ENCODE measurements at regions not wholly inside any gene's neighbourhood (a gene's known extent, or its start where the extent isn't known, plus 50 kb on each side); places are given as distances from the start of the nearest gene placed in this dataset.

DNA sequence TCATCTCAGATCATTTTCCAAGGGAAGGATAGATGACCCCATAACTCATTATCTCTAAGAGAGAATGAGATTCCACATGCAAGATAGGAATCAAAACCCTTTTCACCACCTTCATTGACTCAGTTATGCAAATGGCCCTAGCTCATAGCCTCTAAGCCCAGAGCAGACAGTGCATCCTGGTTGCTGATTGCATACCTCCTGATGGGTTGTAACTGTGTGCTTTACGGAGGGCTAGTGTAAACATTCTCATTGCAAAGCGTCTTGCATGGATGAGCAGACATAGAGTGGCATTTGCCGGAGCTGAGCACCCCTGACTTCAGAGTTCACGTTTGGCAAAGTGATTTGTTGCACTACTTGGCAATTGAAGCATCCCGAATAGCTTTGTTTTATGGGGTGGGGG is 151.0 kb downstream of the VCX3A start:
- no peak for FAIRE-seq
- intact Hi-C loops (cut with micrococcal nuclease): no loop called here
- CTCF ChIA-PET: no interaction called here

More for the DNA sequence above, 151.0 kb downstream of the VCX3A start:
- H3K9me1 ChIP-seq (replicated peaks; ENCODE audit: control insufficient read depth, extremely low read depth, insufficient read depth, low read length): no peaks in the 10 kb centered on the region
- dilution Hi-C loops (cut with MboI; ENCODE audit: extremely low pct_ligation_motif_present, low sequenced_read_pairs): no loop called here
- H3K27me3 ChIP-seq (ENCODE audit: control insufficient read depth in 2 of 2, insufficient read depth in 2 of 2, low read length in 2 of 2): no peaks in the 10 kb centered on the region
- H3K27ac ChIP-seq (ENCODE audit: insufficient read depth, low read depth, low read length): no peak overlapping the region
- BruUV-seq (replicated peaks): no TSS peak
- H2AFZ ChIP-seq (ENCODE audit: low read depth, low read length): no peak overlapping the region
- POLR2A ChIA-PET: no interaction called here
- H3K4me1 ChIP-seq (ENCODE audit: control insufficient read depth, extremely low read depth, insufficient read depth, low read length): no peaks in the 10 kb centered on the region
- no peaks in the 10 kb centered on the region for H3K79me2 ChIP-seq (ENCODE audit: control insufficient read depth, insufficient read depth, low read length)
- no peak overlapping the region for H3K9ac ChIP-seq (replicated peaks; ENCODE audit: extremely low read depth, insufficient read depth, low read length)
- H4K20me1 ChIP-seq (replicated peaks; ENCODE audit: control insufficient read depth, extremely low read depth, insufficient read depth, low read length): no peaks in the 10 kb centered on the region
- DNase-seq (ENCODE audit: low read depth, low spot score): no peak
- TF ChIP-seq POLR2A (IDR thresholded peaks at IDR 0.05; ENCODE audit: low read depth, low read length): no peak
- no peak for TF ChIP-seq EZH2 (IDR thresholded peaks at IDR 0.05; ENCODE audit: borderline replicate concordance, low read depth, low read length, severe bottlenecking)
- TF ChIP-seq, protein P1, sequence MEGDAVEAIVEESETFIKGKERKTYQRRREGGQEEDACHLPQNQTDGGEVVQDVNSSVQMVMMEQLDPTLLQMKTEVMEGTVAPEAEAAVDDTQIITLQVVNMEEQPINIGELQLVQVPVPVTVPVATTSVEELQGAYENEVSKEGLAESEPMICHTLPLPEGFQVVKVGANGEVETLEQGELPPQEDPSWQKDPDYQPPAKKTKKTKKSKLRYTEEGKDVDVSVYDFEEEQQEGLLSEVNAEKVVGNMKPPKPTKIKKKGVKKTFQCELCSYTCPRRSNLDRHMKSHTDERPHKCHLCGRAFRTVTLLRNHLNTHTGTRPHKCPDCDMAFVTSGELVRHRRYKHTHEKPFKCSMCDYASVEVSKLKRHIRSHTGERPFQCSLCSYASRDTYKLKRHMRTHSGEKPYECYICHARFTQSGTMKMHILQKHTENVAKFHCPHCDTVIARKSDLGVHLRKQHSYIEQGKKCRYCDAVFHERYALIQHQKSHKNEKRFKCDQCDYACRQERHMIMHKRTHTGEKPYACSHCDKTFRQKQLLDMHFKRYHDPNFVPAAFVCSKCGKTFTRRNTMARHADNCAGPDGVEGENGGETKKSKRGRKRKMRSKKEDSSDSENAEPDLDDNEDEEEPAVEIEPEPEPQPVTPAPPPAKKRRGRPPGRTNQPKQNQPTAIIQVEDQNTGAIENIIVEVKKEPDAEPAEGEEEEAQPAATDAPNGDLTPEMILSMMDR (IDR thresholded peaks at IDR 0.05; ENCODE audit: extremely low read depth in 1 of 2, insufficient read depth in 1 of 2, low read depth in 1 of 2, low read length in 2 of 2): no peak
- no peak for TF ChIP-seq MYC (IDR thresholded peaks at IDR 0.05; ENCODE audit: low read depth, low read length)
- no peak for TF ChIP-seq GATA2 (IDR thresholded peaks at IDR 0.05; ENCODE audit: insufficient read depth, insufficient read length, low read depth, low read length)
- TF ChIP-seq POLR2AphosphoS5 (IDR thresholded peaks at IDR 0.05; ENCODE audit: insufficient read depth, low read depth, low read length): no peak
- no peak for TF ChIP-seq JUN (IDR thresholded peaks at IDR 0.05; ENCODE audit: borderline replicate concordance, insufficient read depth, insufficient read length, low read depth)
- TF ChIP-seq, protein P2, sequence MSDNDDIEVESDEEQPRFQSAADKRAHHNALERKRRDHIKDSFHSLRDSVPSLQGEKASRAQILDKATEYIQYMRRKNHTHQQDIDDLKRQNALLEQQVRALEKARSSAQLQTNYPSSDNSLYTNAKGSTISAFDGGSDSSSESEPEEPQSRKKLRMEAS (IDR thresholded peaks at IDR 0.05; ENCODE audit: insufficient read depth, insufficient read length): no peak
- no peak for TF ChIP-seq FOS (IDR thresholded peaks at IDR 0.05; ENCODE audit: borderline replicate concordance, insufficient read depth, low read length)
- H3K4me2 ChIP-seq (ENCODE audit: insufficient read depth, low read length): no peak overlapping the region
- no peaks in the 10 kb centered on the region for H3K9me3 ChIP-seq (replicated peaks; ENCODE audit: control insufficient read depth, insufficient read depth, low read length)
- H3K4me3 ChIP-seq (replicated peaks in 1 of 3; ENCODE audit: insufficient read depth in 1 of 3, low read depth in 1 of 3, low read length in 3 of 3): no peak overlapping the region
- no peaks in the 10 kb centered on the region for H3K36me3 ChIP-seq (ENCODE audit: control insufficient read depth in 2 of 2, extremely low read depth in 1 of 2, insufficient read depth in 2 of 2, low read length in 2 of 2)
